MM.1S (cell line): ENCODE measurements at regions not wholly inside any gene's neighbourhood (a gene's known extent, or its start where the extent isn't known, plus 50 kb on each side); places are given as distances from the start of the nearest gene placed in this dataset.
A peak's percentile ranks its signal among the peaks of the same experiment; 100 is the strongest.

Source experiments
- DNase-seq: peaks from one replicate; pipeline ENCODE4 v3.0.0-alpha.2; 2015
- H2AFZ ChIP-seq: fragments of 300-600 bp; sonication (generic); 2 replicates; pipeline ENCODE4 v1.6.0; 2016; ENCODE audit warnings: antibody characterized with exemption, low read length
- H3F3A ChIP-seq: fragments of 300-600 bp; sonication (generic); 2 replicates; pipeline ENCODE4 v1.6.1; 2016; ENCODE audit warnings: mild to moderate bottlenecking, antibody characterized with exemption, low read length, moderate library complexity, mixed read lengths; ENCODE audit not compliant: insufficient read depth
- H3K27ac ChIP-seq: fragments of 300-600 bp; sonication (generic); 2 replicates; pipeline ENCODE4 v1.5.1; 2016; ENCODE audit warnings: mild to moderate bottlenecking, low read length
- H3K27me3 ChIP-seq: fragments of 300-600 bp; sonication (generic); replicated peaks from 2 replicates; pipeline ENCODE4 v1.6.0; 2016; ENCODE audit warnings: low read length; ENCODE audit not compliant: insufficient read depth
- H3K36me3 ChIP-seq: fragments of 300-600 bp; sonication (generic); replicated peaks from 2 replicates; pipeline ENCODE4 v1.6.1; 2016; ENCODE audit warnings: mild to moderate bottlenecking, low read length, mixed read lengths; ENCODE audit not compliant: insufficient read depth
- H3K4me1 ChIP-seq: fragments of 300-600 bp; sonication (generic); 2 replicates; pipeline ENCODE4 v1.6.1; 2016; ENCODE audit warnings: low read length, mixed read lengths
- H3K4me2 ChIP-seq: fragments of 300-600 bp; sonication (generic); 2 replicates; pipeline ENCODE4 v1.6.0; 2016; ENCODE audit warnings: low read depth, low read length
- H3K4me3 ChIP-seq: fragments of 300-600 bp; sonication (generic); 2 replicates; pipeline ENCODE4 v1.5.1; 2016; ENCODE audit warnings: low read length, mixed read lengths
- H3K79me2 ChIP-seq: fragments of 300-600 bp; sonication (generic); 2 replicates; pipeline ENCODE4 v1.6.1; 2016; ENCODE audit warnings: mixed run types, low read length, mixed read lengths
- H3K9ac ChIP-seq: fragments of 300-600 bp; sonication (generic); 2 replicates; pipeline ENCODE4 v1.6.1; 2016; ENCODE audit warnings: low read length, mixed read lengths
- H3K9me2 ChIP-seq: fragments of 300-600 bp; sonication (generic); replicated peaks from 2 replicates; pipeline ENCODE4 v1.6.1; 2016; ENCODE audit warnings: mild to moderate bottlenecking, low read length, mixed read lengths; ENCODE audit not compliant: insufficient read depth
- H3K9me3 ChIP-seq: fragments of 300-600 bp; sonication (generic); replicated peaks from 2 replicates; pipeline ENCODE4 v1.6.1; 2016; ENCODE audit warnings: mild to moderate bottlenecking, low read length, mixed read lengths; ENCODE audit not compliant: insufficient read depth
- H4K20me1 ChIP-seq: fragments of 300-600 bp; sonication (generic); 2 replicates; pipeline ENCODE4 v1.6.1; 2016; ENCODE audit warnings: mild to moderate bottlenecking, low read length, moderate library complexity, mixed read lengths; ENCODE audit not compliant: insufficient read depth
- EZH2 ChIP-seq: fragments of 300-600 bp; sonication (generic); optimal IDR thresholded peaks from 2 replicates; pipeline ENCODE3; 2017; ENCODE audit warnings: low read depth, mild to moderate bottlenecking, antibody characterized with exemption, low read length, mixed read lengths
- EZH2phosphoT487 ChIP-seq: fragments of 300-600 bp; sonication (generic); IDR thresholded peaks from 2 replicates; pipeline ENCODE4 v1.6.1; 2018; ENCODE audit warnings: antibody characterized with exemption, low read length
- TF ChIP-seq, protein P1 (sequence below): fragments of 300-600 bp; sonication (generic); IDR thresholded peaks from 2 replicates; pipeline ENCODE4 v1.5.1; 2016; ENCODE audit warnings: antibody characterized with exemption, low read length, mixed read lengths

DNA sequence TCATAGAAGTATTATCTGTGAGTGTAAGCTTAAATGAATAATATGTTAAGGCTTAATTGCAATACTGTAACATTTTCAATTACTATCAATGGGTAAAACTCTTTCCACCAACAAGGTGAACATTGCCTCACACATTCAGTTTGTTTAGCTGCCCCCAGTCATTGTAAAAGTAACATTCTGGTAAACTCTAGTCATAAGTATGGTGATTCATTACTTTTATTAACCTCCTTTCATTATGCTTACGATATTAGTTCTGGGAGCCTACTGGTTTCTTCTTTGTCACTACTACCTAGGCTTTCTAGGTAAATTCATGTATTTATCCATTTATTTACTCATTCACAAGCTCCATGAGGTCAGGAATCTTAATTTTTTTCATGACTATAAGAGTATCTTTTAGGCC lies 412.8 kb upstream of the SLIT2 start:
- Histone ChIP-seq H3F3A (no peaks in the 10 kb centered on the region), H3K27me3 (no peaks in the 10 kb centered on the region), H3K79me2 (no peaks in the 10 kb centered on the region), H3K36me3 (no peaks in the 10 kb centered on the region), H3K9me3 (no peaks in the 10 kb centered on the region), H4K20me1 (no peaks in the 10 kb centered on the region), H3K9ac (no peak overlapping the region), H2AFZ (no peak overlapping the region), H3K9me2 (no peaks in the 10 kb centered on the region), H3K4me1 (no peaks in the 10 kb centered on the region), H3K4me3 (no peak overlapping the region), H3K27ac (no peak overlapping the region), H3K4me2 (no peak overlapping the region)
- TF ChIP-seq EZH2phosphoT487 (no peak), EZH2 (no peak)
- TF ChIP-seq, protein P1, sequence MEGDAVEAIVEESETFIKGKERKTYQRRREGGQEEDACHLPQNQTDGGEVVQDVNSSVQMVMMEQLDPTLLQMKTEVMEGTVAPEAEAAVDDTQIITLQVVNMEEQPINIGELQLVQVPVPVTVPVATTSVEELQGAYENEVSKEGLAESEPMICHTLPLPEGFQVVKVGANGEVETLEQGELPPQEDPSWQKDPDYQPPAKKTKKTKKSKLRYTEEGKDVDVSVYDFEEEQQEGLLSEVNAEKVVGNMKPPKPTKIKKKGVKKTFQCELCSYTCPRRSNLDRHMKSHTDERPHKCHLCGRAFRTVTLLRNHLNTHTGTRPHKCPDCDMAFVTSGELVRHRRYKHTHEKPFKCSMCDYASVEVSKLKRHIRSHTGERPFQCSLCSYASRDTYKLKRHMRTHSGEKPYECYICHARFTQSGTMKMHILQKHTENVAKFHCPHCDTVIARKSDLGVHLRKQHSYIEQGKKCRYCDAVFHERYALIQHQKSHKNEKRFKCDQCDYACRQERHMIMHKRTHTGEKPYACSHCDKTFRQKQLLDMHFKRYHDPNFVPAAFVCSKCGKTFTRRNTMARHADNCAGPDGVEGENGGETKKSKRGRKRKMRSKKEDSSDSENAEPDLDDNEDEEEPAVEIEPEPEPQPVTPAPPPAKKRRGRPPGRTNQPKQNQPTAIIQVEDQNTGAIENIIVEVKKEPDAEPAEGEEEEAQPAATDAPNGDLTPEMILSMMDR: no peak
- no peak for DNase-seq

DNA sequence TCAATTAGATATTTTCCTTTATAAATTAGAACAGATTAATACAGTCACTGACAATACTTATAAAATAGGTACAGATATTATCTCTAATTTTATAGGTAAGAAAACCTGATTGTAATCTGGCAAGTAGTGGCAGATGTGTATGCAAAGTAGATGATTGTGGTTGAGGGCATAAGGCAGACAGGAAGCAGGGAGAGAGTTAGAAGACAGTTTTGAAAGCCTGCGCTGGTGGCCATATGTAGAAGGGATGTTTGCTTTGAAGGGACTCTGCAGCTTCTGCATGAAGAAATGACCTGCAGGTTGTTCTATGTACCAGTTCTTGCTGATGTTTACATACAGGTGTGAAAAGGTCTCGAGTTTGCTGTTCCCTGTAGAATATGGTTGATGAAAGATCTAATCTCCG lies 416.3 kb upstream of the SLIT2 start:
- Histone ChIP-seq H3K9me2 (no peaks in the 10 kb centered on the region), H2AFZ (no peak overlapping the region), H3K27ac (no peak overlapping the region), H3K9me3 (no peaks in the 10 kb centered on the region), H3F3A (no peaks in the 10 kb centered on the region), H3K27me3 (no peaks in the 10 kb centered on the region), H3K79me2 (no peaks in the 10 kb centered on the region), H3K9ac (no peak overlapping the region), H3K4me3 (no peak overlapping the region), H3K36me3 (no peaks in the 10 kb centered on the region), H4K20me1 (no peaks in the 10 kb centered on the region), H3K4me2 (no peak overlapping the region), H3K4me1 (no peaks in the 10 kb centered on the region)
- peak; percentile 15 for DNase-seq
- TF ChIP-seq, protein P1: no peak
- TF ChIP-seq EZH2phosphoT487: no peak
- TF ChIP-seq EZH2: no peak

DNA sequence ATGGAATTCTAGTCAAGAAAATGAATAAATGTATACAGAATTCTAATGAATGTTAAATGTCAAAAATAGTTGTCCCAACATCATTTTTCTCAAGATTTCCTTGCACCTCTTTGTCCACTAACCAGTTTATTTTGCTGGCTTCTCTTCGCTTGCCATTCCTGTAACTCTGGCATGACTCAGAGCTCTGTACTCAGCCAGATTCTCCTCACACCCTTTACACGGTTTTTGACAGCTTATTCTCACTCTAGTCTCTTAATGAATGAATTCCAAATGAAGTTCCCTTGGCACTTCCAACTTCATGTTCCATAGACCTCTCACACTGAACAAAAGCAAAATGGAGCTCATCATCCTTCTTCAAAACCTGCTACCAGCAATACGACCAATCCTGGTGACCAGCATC lies 419.3 kb upstream of the SLIT2 start:
- no peaks in the 10 kb centered on the region for H3K36me3 ChIP-seq
- H3K4me1 ChIP-seq: no peaks in the 10 kb centered on the region
- H3K9me2 ChIP-seq: no peaks in the 10 kb centered on the region
- no peaks in the 10 kb centered on the region for H3K27me3 ChIP-seq
- H3K79me2 ChIP-seq: no peaks in the 10 kb centered on the region
- no peak overlapping the region for H3K4me3 ChIP-seq
- no peak overlapping the region for H2AFZ ChIP-seq
- no peaks in the 10 kb centered on the region; the same call in 1 of the 2 replicates for H3K9me3 ChIP-seq
- TF ChIP-seq EZH2 (no peak), EZH2phosphoT487 (no peak)
- TF ChIP-seq, protein P1: no peak
- no peak overlapping the region for H3K4me2 ChIP-seq
- no peaks in the 10 kb centered on the region for H3F3A ChIP-seq
- H3K9ac ChIP-seq: no peak overlapping the region
- no peak for DNase-seq
- H4K20me1 ChIP-seq: no peaks in the 10 kb centered on the region
- H3K27ac ChIP-seq: no peak overlapping the region
